SU-DHL-6 (cell line): ENCODE measurements at regions not wholly inside any gene's neighbourhood (a gene's known extent, or its start where the extent isn't known, plus 50 kb on each side); places are given as distances from the start of the nearest gene placed in this dataset.

ENCODE experiments used
- H2AFZ ChIP-seq: fragments of 200-600 bp; sonication (generic); 2 replicates; pipeline ENCODE4 v1.6.1; 2014; ENCODE audit warnings: low read depth, mild to moderate bottlenecking, moderate library complexity, mixed read lengths, antibody characterized with exemption, low read length; ENCODE audit not compliant: severe bottlenecking
- H3F3A ChIP-seq: fragments of 200-600 bp; shearing (Covaris generic); 2 replicates; pipeline ENCODE4 v1.6.0; 2016; ENCODE audit warnings: antibody characterized with exemption, mild to moderate bottlenecking; ENCODE audit not compliant: insufficient read depth
- H3K27ac ChIP-seq: fragments of 200-600 bp; sonication (generic); 2 replicates; pipeline ENCODE4 v1.5.1; 2016; ENCODE audit warnings: low read depth, mild to moderate bottlenecking, low read length, moderate library complexity, mixed read lengths
- H3K27me3 ChIP-seq: fragments of 200-600 bp; sonication (generic), shearing (Covaris generic); 2 replicates; pipeline ENCODE4 v1.6.0; 2014; ENCODE audit warnings: mild to moderate bottlenecking, low read length
- H3K36me3 ChIP-seq: fragments of 200-600 bp; sonication (generic); 2 replicates; pipeline ENCODE4 v1.6.1; 2014; ENCODE audit warnings: mild to moderate bottlenecking, low read length, mixed read lengths
- H3K4me2 ChIP-seq: fragments of 300-600, 200-600 bp; shearing (Covaris generic), sonication (generic); 2 replicates; pipeline ENCODE4 v1.6.0; 2014; ENCODE audit warnings: low read length, low read depth, mild to moderate bottlenecking; ENCODE audit not compliant: poor library complexity, severe bottlenecking
- H3K4me3 ChIP-seq: fragments of 200-600 bp; sonication (generic); 2 replicates; pipeline ENCODE4 v1.5.1; 2014; ENCODE audit warnings: antibody characterized with exemption, low read length, mild to moderate bottlenecking, mixed read lengths; ENCODE audit not compliant: insufficient read depth, poor library complexity, severe bottlenecking
- H3K79me2 ChIP-seq: fragments of 200-600 bp; sonication (generic); 2 replicates; pipeline ENCODE4 v1.6.1; 2014; ENCODE audit warnings: mild to moderate bottlenecking, low read length, moderate library complexity; ENCODE audit not compliant: insufficient read depth
- H3K9ac ChIP-seq: fragments of 200-600 bp; sonication (generic); 2 replicates; pipeline ENCODE4 v1.7.0; 2014; ENCODE audit warnings: mild to moderate bottlenecking, low read length
- H3K9me2 ChIP-seq: fragments of 200-600 bp; sonication (generic); replicated peaks from 2 replicates; pipeline ENCODE4 v1.6.1; 2014; ENCODE audit warnings: low read length; ENCODE audit not compliant: insufficient read depth
- H3K9me3 ChIP-seq: fragments of 200-600 bp; sonication (generic); 2 replicates; pipeline ENCODE4 v1.6.1; 2014; ENCODE audit warnings: low read length, mixed read lengths; ENCODE audit not compliant: insufficient read depth
- H4K20me1 ChIP-seq: fragments of 200-600 bp; sonication (generic); 2 replicates; pipeline ENCODE4 v1.6.1; 2014; ENCODE audit warnings: low read depth, mild to moderate bottlenecking, antibody characterized with exemption, low read length, moderate library complexity, mixed read lengths
- EZH2phosphoT487 ChIP-seq: fragments of 200-600 bp; sonication (generic), shearing (Covaris generic); conservative IDR thresholded peaks from 2 replicates; pipeline ENCODE4 v1.6.1; 2018; ENCODE audit warnings: mild to moderate bottlenecking, antibody characterized with exemption, low read length, moderate library complexity, mixed read lengths
- TF ChIP-seq, protein P1 (sequence below): fragments of 200-600 bp; sonication (generic); IDR thresholded peaks from one replicate; pipeline ENCODE4 v1.5.1; 2017; ENCODE audit warnings: antibody characterized with exemption, mild to moderate bottlenecking, low read length, moderate library complexity; ENCODE audit not compliant: insufficient read depth, poor library complexity, severe bottlenecking

DNA sequence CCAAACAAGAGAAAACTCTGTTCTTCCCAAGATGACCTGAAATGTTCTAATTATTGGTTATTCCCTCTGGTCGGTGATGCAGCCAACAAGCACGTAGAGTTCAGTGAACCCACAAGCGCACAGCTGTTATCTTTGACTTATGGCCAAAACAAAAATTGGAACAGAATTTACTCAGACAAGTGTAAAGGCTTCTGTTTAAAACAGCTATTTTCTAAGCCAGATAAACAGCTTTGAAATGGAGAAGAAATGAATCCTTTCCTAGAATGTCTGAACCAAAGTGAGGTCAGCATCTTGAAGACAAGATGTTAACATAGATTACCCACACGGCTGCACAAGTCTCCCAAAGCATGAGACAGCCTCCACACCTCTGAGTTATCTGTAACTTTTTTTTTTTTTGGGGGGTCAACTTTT, 669.2 kb downstream of the DIAPH3 start:
- Histone ChIP-seq H3K79me2 (no peaks in the 10 kb centered on the region), H3K27ac (no peak overlapping the region), H3F3A (no peaks in the 10 kb centered on the region), H3K27me3 (no peaks in the 10 kb centered on the region), H3K9me3 (no peaks in the 10 kb centered on the region), H4K20me1 (no peaks in the 10 kb centered on the region), H3K4me2 (no peak overlapping the region), H3K36me3 (no peaks in the 10 kb centered on the region), H3K9ac (no peak overlapping the region), H2AFZ (no peak overlapping the region), H3K4me3 (no peak overlapping the region), H3K9me2 (no peaks in the 10 kb centered on the region)
- TF ChIP-seq, protein P1, sequence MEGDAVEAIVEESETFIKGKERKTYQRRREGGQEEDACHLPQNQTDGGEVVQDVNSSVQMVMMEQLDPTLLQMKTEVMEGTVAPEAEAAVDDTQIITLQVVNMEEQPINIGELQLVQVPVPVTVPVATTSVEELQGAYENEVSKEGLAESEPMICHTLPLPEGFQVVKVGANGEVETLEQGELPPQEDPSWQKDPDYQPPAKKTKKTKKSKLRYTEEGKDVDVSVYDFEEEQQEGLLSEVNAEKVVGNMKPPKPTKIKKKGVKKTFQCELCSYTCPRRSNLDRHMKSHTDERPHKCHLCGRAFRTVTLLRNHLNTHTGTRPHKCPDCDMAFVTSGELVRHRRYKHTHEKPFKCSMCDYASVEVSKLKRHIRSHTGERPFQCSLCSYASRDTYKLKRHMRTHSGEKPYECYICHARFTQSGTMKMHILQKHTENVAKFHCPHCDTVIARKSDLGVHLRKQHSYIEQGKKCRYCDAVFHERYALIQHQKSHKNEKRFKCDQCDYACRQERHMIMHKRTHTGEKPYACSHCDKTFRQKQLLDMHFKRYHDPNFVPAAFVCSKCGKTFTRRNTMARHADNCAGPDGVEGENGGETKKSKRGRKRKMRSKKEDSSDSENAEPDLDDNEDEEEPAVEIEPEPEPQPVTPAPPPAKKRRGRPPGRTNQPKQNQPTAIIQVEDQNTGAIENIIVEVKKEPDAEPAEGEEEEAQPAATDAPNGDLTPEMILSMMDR, result no peak
- TF ChIP-seq EZH2phosphoT487, result no peak

DNA sequence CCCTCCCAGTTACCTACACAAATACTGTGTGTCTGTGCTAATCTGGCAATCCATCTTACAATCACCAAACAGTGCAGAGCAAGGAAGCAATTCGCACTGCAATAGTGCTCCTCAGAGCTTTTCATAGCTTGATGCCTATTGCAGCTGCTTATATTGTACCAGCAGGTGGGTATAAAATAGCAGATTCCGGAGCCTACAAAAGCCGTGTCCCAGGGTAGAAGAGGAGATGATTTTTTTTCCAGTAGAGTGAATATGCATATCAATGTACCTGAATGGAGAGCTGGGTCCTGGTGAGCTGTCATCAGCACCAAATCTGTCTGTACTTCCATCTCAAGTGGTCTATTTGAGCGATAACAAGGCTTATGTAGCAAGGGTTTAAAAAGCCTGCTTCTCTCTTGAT, 668.4 kb downstream of the DIAPH3 start:
- Histone ChIP-seq H3K27ac (no peak overlapping the region), H3K36me3 (no peaks in the 10 kb centered on the region), H3K9me3 (no peaks in the 10 kb centered on the region), H3F3A (no peaks in the 10 kb centered on the region), H2AFZ (no peak overlapping the region), H3K9me2 (no peaks in the 10 kb centered on the region), H3K4me2 (no peak overlapping the region), H4K20me1 (no peaks in the 10 kb centered on the region), H3K4me3 (no peak overlapping the region), H3K79me2 (no peaks in the 10 kb centered on the region), H3K9ac (no peak overlapping the region), H3K27me3 (no peaks in the 10 kb centered on the region)
- no peak for TF ChIP-seq EZH2phosphoT487

DNA sequence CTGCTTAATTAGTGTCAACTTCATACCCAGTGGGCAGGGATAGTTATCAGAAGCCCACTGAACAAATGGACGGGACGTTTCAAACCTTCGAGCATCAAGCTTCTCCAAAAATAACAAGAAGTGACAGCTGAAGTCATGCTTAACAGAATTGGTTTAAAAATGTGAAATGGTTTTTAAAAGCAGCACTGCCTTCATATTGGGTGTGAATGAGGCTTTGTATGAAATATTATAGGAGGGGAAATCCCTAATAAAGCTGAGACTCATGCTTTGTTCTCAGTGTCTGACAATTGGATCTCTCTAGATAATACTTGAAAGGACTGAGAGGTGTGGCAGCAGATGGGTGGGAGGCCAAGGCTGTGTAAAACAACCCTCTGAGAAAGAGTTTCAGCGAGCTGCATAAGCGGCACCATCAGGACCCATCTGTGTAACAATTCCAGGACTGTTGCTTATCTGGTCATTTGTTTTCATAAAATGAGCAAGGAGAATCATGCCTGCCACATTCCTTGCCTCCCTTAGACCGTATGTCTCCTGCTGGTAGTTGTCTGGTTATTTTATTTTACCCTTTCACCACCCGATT, 667.7 kb downstream of the DIAPH3 start:
- H3K79me2 ChIP-seq, result no peaks in the 10 kb centered on the region
- no peaks in the 10 kb centered on the region for H3F3A ChIP-seq
- no peak for TF ChIP-seq EZH2phosphoT487
- TF ChIP-seq, protein P1, result no peak
- no peaks in the 10 kb centered on the region for H3K9me3 ChIP-seq
- H3K27me3 ChIP-seq, result no peaks in the 10 kb centered on the region
- H3K9me2 ChIP-seq, result no peaks in the 10 kb centered on the region
- H3K9ac ChIP-seq, result no peak overlapping the region
- no peak overlapping the region for H3K27ac ChIP-seq
- H3K36me3 ChIP-seq, result no peaks in the 10 kb centered on the region
- H3K4me2 ChIP-seq, result no peak overlapping the region
- no peak overlapping the region for H3K4me3 ChIP-seq
- H2AFZ ChIP-seq, result no peak overlapping the region
- no peaks in the 10 kb centered on the region for H4K20me1 ChIP-seq

DNA sequence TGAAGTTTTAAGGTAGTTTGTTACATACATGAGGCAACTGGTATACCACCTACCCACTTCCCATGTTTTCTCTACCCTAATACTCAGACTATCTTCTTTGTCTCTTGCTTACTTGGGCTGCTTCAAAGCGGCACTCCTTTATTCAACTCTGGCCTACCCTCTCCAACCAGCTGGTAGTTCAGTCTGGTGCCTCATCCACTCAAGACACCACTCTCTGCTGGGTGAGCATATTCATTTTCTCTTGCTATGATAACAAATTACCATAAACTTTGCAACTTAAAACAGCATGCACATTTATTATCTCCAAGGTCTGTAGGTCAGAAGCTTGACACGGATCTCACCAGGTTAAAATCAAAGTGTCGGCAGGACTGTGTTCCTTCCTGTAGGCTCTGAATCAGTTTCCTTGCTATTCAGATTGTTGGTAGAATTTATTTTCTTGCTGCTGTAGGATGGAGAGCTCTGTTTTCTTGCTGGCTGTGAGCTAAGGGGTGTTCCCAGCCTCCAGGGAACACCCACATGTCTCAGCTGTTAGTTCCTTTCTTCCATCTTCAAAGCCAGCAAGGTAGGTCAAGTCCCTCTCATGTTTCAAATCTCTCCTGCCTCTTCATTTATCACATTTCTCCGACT, 666.0 kb downstream of the DIAPH3 start:
- no peaks in the 10 kb centered on the region for H3K9me3 ChIP-seq
- no peak overlapping the region for H3K27ac ChIP-seq
- TF ChIP-seq, protein P1, result no peak
- no peak for TF ChIP-seq EZH2phosphoT487
- no peak overlapping the region for H2AFZ ChIP-seq
- no peaks in the 10 kb centered on the region for H4K20me1 ChIP-seq
- H3K9me2 ChIP-seq, result no peaks in the 10 kb centered on the region
- H3K36me3 ChIP-seq, result no peaks in the 10 kb centered on the region
- H3F3A ChIP-seq, result no peaks in the 10 kb centered on the region
- H3K9ac ChIP-seq, result no peak overlapping the region
- H3K27me3 ChIP-seq, result no peaks in the 10 kb centered on the region
- H3K4me2 ChIP-seq, result no peak overlapping the region
- H3K79me2 ChIP-seq, result no peaks in the 10 kb centered on the region
- H3K4me3 ChIP-seq, result no peak overlapping the region
